H9 (cell line): ENCODE measurements at regions not wholly inside any gene's neighbourhood (a gene's known extent, or its start where the extent isn't known, plus 50 kb on each side); places are given as distances from the start of the nearest gene placed in this dataset.

Experiments
- DNase-seq: peaks from one replicate; pipeline ENCODE4 v3.0.0-alpha.2; 2017
- H2AFZ ChIP-seq: one replicate; pipeline ENCODE4 v1.6.1; 2013; ENCODE audit warnings: mild to moderate bottlenecking, low read length, control low read depth, moderate library complexity
- H2AK5ac ChIP-seq: 2 replicates; pipeline ENCODE4 v1.6.1; 2013; ENCODE audit warnings: low read length, control low read depth, mixed read lengths; ENCODE audit not compliant: insufficient read length
- H2BK120ac ChIP-seq: one replicate; pipeline ENCODE4 v1.6.1; 2013; ENCODE audit warnings: low read depth, mild to moderate bottlenecking, low read length, control low read depth, inconsistent platforms; ENCODE audit not compliant: poor library complexity, severe bottlenecking
- H2BK12ac ChIP-seq: 2 replicates; pipeline ENCODE4 v1.6.1; 2013; ENCODE audit warnings: low read length, control low read depth, mixed read lengths, low read depth; ENCODE audit not compliant: insufficient read length
- H2BK15ac ChIP-seq: 2 replicates; pipeline ENCODE4 v1.6.1; 2013; ENCODE audit warnings: low read depth, low read length, control low read depth
- H2BK20ac ChIP-seq: one replicate; pipeline ENCODE4 v1.6.1; 2013; ENCODE audit warnings: low read depth, mild to moderate bottlenecking, low read length, control low read depth, inconsistent platforms; ENCODE audit not compliant: poor library complexity, severe bottlenecking
- H2BK5ac ChIP-seq: 2 replicates; pipeline ENCODE4 v1.6.1; 2013; ENCODE audit warnings: low read length, control low read depth, mixed read lengths; ENCODE audit not compliant: insufficient read length
- H3K14ac ChIP-seq: 2 replicates; pipeline ENCODE4 v1.6.1; 2013; ENCODE audit warnings: low read length, control low read depth; ENCODE audit not compliant: insufficient read depth
- H3K18ac ChIP-seq: 2 replicates; pipeline ENCODE4 v1.6.1; 2013; ENCODE audit warnings: low read depth, mild to moderate bottlenecking, mixed read lengths, low read length, control low read depth; ENCODE audit not compliant: insufficient read length
- H3K23ac ChIP-seq: 2 replicates; pipeline ENCODE4 v1.6.1; 2013; ENCODE audit warnings: low read length, control low read depth, mixed read lengths, low read depth; ENCODE audit not compliant: insufficient read length
- H3K23me2 ChIP-seq: 2 replicates; pipeline ENCODE4 v1.6.1; 2013; ENCODE audit warnings: low read depth, mild to moderate bottlenecking, mixed read lengths, low read length, control low read depth; ENCODE audit not compliant: insufficient read length, poor library complexity, severe bottlenecking
- H3K27ac ChIP-seq: 2 replicates; pipeline ENCODE4 v1.5.1; 2013; ENCODE audit warnings: low read length, control low read depth, mixed read lengths, low read depth; ENCODE audit not compliant: insufficient read length
- H3K27me3 ChIP-seq: 2 replicates; pipeline ENCODE4 v1.6.1; 2013; ENCODE audit warnings: low read length, control low read depth, inconsistent platforms; ENCODE audit not compliant: insufficient read depth
- H3K4ac ChIP-seq: 2 replicates; pipeline ENCODE4 v1.6.1; 2013; ENCODE audit warnings: low read depth, mild to moderate bottlenecking, control low read depth, inconsistent platforms, low read length, moderate library complexity
- H3K4me1 ChIP-seq: 2 replicates; pipeline ENCODE4 v1.6.1; 2013; ENCODE audit warnings: low read length, control low read depth, inconsistent platforms; ENCODE audit not compliant: insufficient read depth
- H3K4me2 ChIP-seq: 2 replicates; pipeline ENCODE4 v1.6.1; 2013; ENCODE audit warnings: low read length, control low read depth, mixed read lengths; ENCODE audit not compliant: insufficient read length, insufficient read depth
- H3K56ac ChIP-seq: 2 replicates; pipeline ENCODE4 v1.6.1; 2013; ENCODE audit warnings: low read depth, mild to moderate bottlenecking, mixed read lengths, low read length, control low read depth; ENCODE audit not compliant: insufficient read length
- H3K79me1 ChIP-seq: 2 replicates; pipeline ENCODE4 v1.6.1; 2013; ENCODE audit warnings: low read depth, mild to moderate bottlenecking, moderate library complexity, low read length, control low read depth, inconsistent platforms; ENCODE audit not compliant: insufficient read depth, poor library complexity, severe bottlenecking
- H3K79me2 ChIP-seq: 2 replicates; pipeline ENCODE4 v1.6.1; 2013; ENCODE audit warnings: low read length, control low read depth, inconsistent platforms; ENCODE audit not compliant: insufficient read depth
- H3K9ac ChIP-seq: 2 replicates; pipeline ENCODE4 v1.6.1; 2013; ENCODE audit warnings: low read length, control low read depth, mixed read lengths; ENCODE audit not compliant: insufficient read length; ENCODE audit errors: extremely low read depth
- H3K9me3 ChIP-seq: one replicate; pipeline ENCODE4 v1.6.1; 2013; ENCODE audit warnings: low read depth, low read length, inconsistent platforms; ENCODE audit not compliant: control insufficient read depth
- H3T11ph ChIP-seq: one replicate; pipeline ENCODE4 v1.6.1; 2013; ENCODE audit warnings: mild to moderate bottlenecking, low read length, control low read depth, inconsistent platforms
- H4K20me1 ChIP-seq: one replicate; pipeline ENCODE4 v1.6.1; 2013; ENCODE audit not compliant: control insufficient read depth, insufficient read length, insufficient read depth
- H4K5ac ChIP-seq: 2 replicates; pipeline ENCODE4 v1.6.1; 2013; ENCODE audit warnings: low read depth, mild to moderate bottlenecking, mixed read lengths, low read length, control low read depth; ENCODE audit not compliant: insufficient read length
- H4K8ac ChIP-seq: replicated peaks from 2 replicates; pipeline ENCODE4 v1.6.1; 2013; ENCODE audit warnings: low read length, control low read depth, mixed read lengths, low read depth; ENCODE audit not compliant: insufficient read length
- H4K91ac ChIP-seq: 2 replicates; pipeline ENCODE4 v1.6.1; 2013; ENCODE audit warnings: low read depth, mild to moderate bottlenecking, moderate library complexity, mixed read lengths, low read length, control low read depth; ENCODE audit not compliant: insufficient read length
- H3K27ac Mint-ChIP-seq, 3 experiments: 2 replicates in 2 of 3; 3 replicates in 1 of 3; pipeline ENCODE4 v1.8.0; 2020 to 2021; ENCODE audit warnings: mixed read lengths in 3 of 3, mild to moderate bottlenecking in 1 of 3, moderate library complexity in 1 of 3
- H3K27me3 Mint-ChIP-seq: 2 replicates; pipeline ENCODE4 v1.8.0; 2021; ENCODE audit warnings: low read depth, mild to moderate bottlenecking, moderate library complexity, mixed read lengths
- H3K36me3 Mint-ChIP-seq, 3 experiments: 2 replicates in 2 of 3; 3 replicates in 1 of 3; pipeline ENCODE4 v1.8.0; 2020 to 2021; ENCODE audit warnings: low read depth in 3 of 3, mixed read lengths in 3 of 3; ENCODE audit not compliant: insufficient read depth in 1 of 3
- H3K4me1 Mint-ChIP-seq, 2 experiments: 2 replicates each; pipeline ENCODE4 v1.8.0; 2020; ENCODE audit warnings: mixed read lengths in 2 of 2
- H3K4me3 Mint-ChIP-seq, 2 experiments: 2 replicates in 1 of 2; 3 replicates in 1 of 2; pipeline ENCODE4 v1.8.0; 2020 to 2021; ENCODE audit warnings: mild to moderate bottlenecking in 2 of 2, mixed read lengths in 2 of 2, moderate library complexity in 1 of 2
- H3K9me3 Mint-ChIP-seq, 2 experiments: 2 replicates in 1 of 2; 3 replicates in 1 of 2; pipeline ENCODE4 v1.8.0; 2020; ENCODE audit warnings: mild to moderate bottlenecking in 2 of 2, mixed read lengths in 2 of 2, moderate library complexity in 1 of 2
- CTCF ChIP-seq: fragments of 200-600 bp; sonication (generic); conservative IDR thresholded peaks from 3 replicates; pipeline ENCODE4 v1.8.0; 2021; ENCODE audit warnings: antibody characterized with exemption, mild to moderate bottlenecking
- WGBS: extraction: QIAGEN DNeasy Blood & Tissue Kit; methylation state at CpG from one replicate; pipeline ENCODE4 v1.1.7; 2013; ENCODE audit warnings: missing lambda C conversion rate, low lambda C conversion rate, mixed read lengths; ENCODE audit not compliant: insufficient read length; ENCODE audit errors: extremely low coverage; 5-methylcytosine and 5-hydroxymethylcytosine counted together

GRCh38 chr21:21714426-21714825 is 716.2 kb downstream of the NCAM2 start:
- H3K27ac ChIP-seq = no peak overlapping the region
- H3K9ac ChIP-seq = no peak overlapping the region

More at GRCh38 chr21:21714426-21714825, 716.2 kb downstream of the NCAM2 start:
- no peaks in the 10 kb centered on the region for H3K23me2 ChIP-seq
- H3T11ph ChIP-seq = no peak overlapping the region
- H4K8ac ChIP-seq = no peak overlapping the region
- H2BK120ac ChIP-seq = no peak overlapping the region
- Mint-ChIP-seq H3K27ac (no peak overlapping the region), H3K9me3 (no peaks in the 10 kb centered on the region), H3K27me3 (no peaks in the 10 kb centered on the region), H3K4me1 (peaks cover 16 to 19% of the 10 kb centered on the region in 2 experiments), H3K36me3 (no peaks in the 10 kb centered on the region), H3K4me3 (no peak overlapping the region)
- H3K4me1 ChIP-seq = peaks cover 5% of the 10 kb centered on the region; the same call in 1 of the 2 replicates
- H4K91ac ChIP-seq = no peak overlapping the region
- no peaks in the 10 kb centered on the region for H3K79me1 ChIP-seq
- no peak overlapping the region for H4K5ac ChIP-seq
- no peak overlapping the region for H2BK5ac ChIP-seq
- H2AFZ ChIP-seq = no peak overlapping the region
- H3K4ac ChIP-seq = no peak overlapping the region
- H3K79me2 ChIP-seq = no peaks in the 10 kb centered on the region
- H2BK20ac ChIP-seq = no peak overlapping the region
- no peak overlapping the region for H3K18ac ChIP-seq
- H2BK15ac ChIP-seq = no peak overlapping the region
- no peaks in the 10 kb centered on the region for H4K20me1 ChIP-seq
- H3K4me2 ChIP-seq = no peak overlapping the region
- no peak overlapping the region for H2AK5ac ChIP-seq
- H3K56ac ChIP-seq = no peak overlapping the region
- DNase-seq = no peak
- no peaks in the 10 kb centered on the region for H3K27me3 ChIP-seq
- no peak overlapping the region for H2BK12ac ChIP-seq
- H3K23ac ChIP-seq = no peak overlapping the region
- H3K14ac ChIP-seq = no peak overlapping the region
- no peak for TF ChIP-seq CTCF
- H3K9me3 ChIP-seq = no peaks in the 10 kb centered on the region
- WGBS = no CpG with 5 or more reads among the region's 2 CpGs
